Smooth muscle cell (in vitro differentiated cells): ENCODE measurements at regions not wholly inside any gene's neighbourhood (a gene's known extent, or its start where the extent isn't known, plus 50 kb on each side); places are given as distances from the start of the nearest gene placed in this dataset.

Experiments used
- DNase-seq: peaks from one replicate; lab custom pipeline; 2025; ENCODE audit not compliant: unreplicated experiment; lab: John Stamatoyannopoulos, UW
- H2AFZ ChIP-seq: fragments of 200-600 bp; sonication (generic); 2 replicates; pipeline ENCODE4 v1.6.0; 2016; ENCODE audit warnings: antibody characterized with exemption, low read depth, mild to moderate bottlenecking
- H3F3A ChIP-seq: fragments of 200-600 bp; sonication (generic); 2 replicates; pipeline ENCODE4 v1.6.0; 2017; ENCODE audit warnings: antibody characterized with exemption, low read depth
- H3K27ac ChIP-seq: fragments of 200-600 bp; sonication (generic); 2 replicates; pipeline ENCODE4 v1.5.1; 2016; ENCODE audit warnings: low read depth, mild to moderate bottlenecking
- H3K27me3 ChIP-seq: fragments of 200-600 bp; sonication (generic); 2 replicates; pipeline ENCODE4 v1.6.1; 2016; ENCODE audit warnings: low read depth, mild to moderate bottlenecking
- H3K36me3 ChIP-seq: fragments of 200-600 bp; sonication (generic); 2 replicates; pipeline ENCODE4 v1.5.1; 2016; ENCODE audit warnings: low read depth
- H3K4me1 ChIP-seq: fragments of 200-600 bp; sonication (generic); 2 replicates; pipeline ENCODE4 v1.5.1; 2016; ENCODE audit warnings: low read depth
- H3K4me2 ChIP-seq: fragments of 200-600 bp; sonication (generic); 2 replicates; pipeline ENCODE4 v1.6.0; 2016; ENCODE audit warnings: mild to moderate bottlenecking
- H3K4me3 ChIP-seq: fragments of 200-600 bp; sonication (generic); 2 replicates; pipeline ENCODE4 v1.5.1; 2016; ENCODE audit warnings: mild to moderate bottlenecking
- H3K79me2 ChIP-seq: fragments of 200-600 bp; sonication (generic); 2 replicates; pipeline ENCODE4 v1.6.0; 2016; ENCODE audit warnings: low read depth, mild to moderate bottlenecking
- H3K9ac ChIP-seq: fragments of 200-600 bp; sonication (generic); 2 replicates; pipeline ENCODE4 v1.6.0; 2016; ENCODE audit warnings: low read depth
- H3K9me3 ChIP-seq: fragments of 200-600 bp; sonication (generic); replicated peaks from 2 replicates; pipeline ENCODE4 v1.5.1; 2016; ENCODE audit warnings: low read depth
- H4K20me1 ChIP-seq: fragments of 200-600 bp; sonication (generic); 2 replicates; pipeline ENCODE4 v1.6.0; 2016; ENCODE audit warnings: low read depth
- CTCF ChIP-seq: fragments of 200-600 bp; sonication (generic); IDR thresholded peaks from 2 replicates; pipeline ENCODE4 v1.5.1; 2017; ENCODE audit warnings: borderline replicate concordance, mild to moderate bottlenecking, antibody characterized with exemption; ENCODE audit not compliant: insufficient read depth, poor library complexity, severe bottlenecking
- WGBS: methylation state at CpG from one replicate; pipeline ENCODE4 v1.1.7; 2016; ENCODE audit warnings: low lambda C conversion rate; 5-methylcytosine and 5-hydroxymethylcytosine counted together

- TF ChIP-seq CTCF = no peak
- Histone ChIP-seq H3K27ac (no peak overlapping the region), H3F3A (no peaks in the 10 kb centered on the region), H3K4me3 (no peak overlapping the region), H3K79me2 (no peaks in the 10 kb centered on the region), H4K20me1 (no peaks in the 10 kb centered on the region), H3K4me2 (no peak overlapping the region), H3K27me3 (no peaks in the 10 kb centered on the region), H3K4me1 (no peaks in the 10 kb centered on the region), H2AFZ (no peak overlapping the region), H3K36me3 (no peaks in the 10 kb centered on the region), H3K9ac (no peak overlapping the region), H3K9me3 (no peaks in the 10 kb centered on the region)
- DNase-seq = no peak
- WGBS = 79% methylated on average over 5 of the region's 5 CpGs
Measured at GRCh38 chr1:188355847-188356246, 1527.1 kb downstream of the PLA2G4A start.

GRCh38 chr1:188359315-188359714 is 1530.6 kb downstream of the PLA2G4A start:
- no peak overlapping the region for H3K4me3 ChIP-seq
- no peaks in the 10 kb centered on the region for H3K79me2 ChIP-seq
- no peak overlapping the region for H3K4me2 ChIP-seq
- DNase-seq = no peak
- no peaks in the 10 kb centered on the region for H3K4me1 ChIP-seq
- no peak for TF ChIP-seq CTCF
- H3K36me3 ChIP-seq = no peaks in the 10 kb centered on the region
- H3K9me3 ChIP-seq = no peaks in the 10 kb centered on the region
- WGBS = 93% methylated on average over 4 of the region's 4 CpGs
- no peak overlapping the region for H3K27ac ChIP-seq
- no peaks in the 10 kb centered on the region for H4K20me1 ChIP-seq
- no peaks in the 10 kb centered on the region for H3F3A ChIP-seq
- no peaks in the 10 kb centered on the region for H3K27me3 ChIP-seq
- no peak overlapping the region for H2AFZ ChIP-seq
- no peak overlapping the region for H3K9ac ChIP-seq

GRCh38 chr1:188363943-188364342 is 1535.2 kb downstream of the PLA2G4A start:
- no peak for TF ChIP-seq CTCF
- no peaks in the 10 kb centered on the region for H3F3A ChIP-seq
- H4K20me1 ChIP-seq = no peaks in the 10 kb centered on the region
- no peak overlapping the region for H3K9ac ChIP-seq
- no peaks in the 10 kb centered on the region for H3K36me3 ChIP-seq
- H3K4me2 ChIP-seq = no peak overlapping the region
- no peaks in the 10 kb centered on the region for H3K79me2 ChIP-seq
- H2AFZ ChIP-seq = no peak overlapping the region
- 92% methylated on average over 4 of the region's 4 CpGs for WGBS
- DNase-seq = no peak
- H3K4me3 ChIP-seq = no peak overlapping the region
- no peaks in the 10 kb centered on the region for H3K9me3 ChIP-seq
- H3K27me3 ChIP-seq = no peaks in the 10 kb centered on the region
- H3K4me1 ChIP-seq = no peaks in the 10 kb centered on the region
- no peak overlapping the region for H3K27ac ChIP-seq

- Histone ChIP-seq H3K36me3 (no peaks in the 10 kb centered on the region), H3F3A (no peaks in the 10 kb centered on the region), H3K27ac (no peak overlapping the region), H3K4me1 (no peaks in the 10 kb centered on the region), H3K79me2 (no peaks in the 10 kb centered on the region), H3K4me2 (no peak overlapping the region), H3K9me3 (no peaks in the 10 kb centered on the region), H4K20me1 (no peaks in the 10 kb centered on the region), H3K9ac (no peak overlapping the region), H2AFZ (no peak overlapping the region), H3K27me3 (no peaks in the 10 kb centered on the region), H3K4me3 (no peak overlapping the region)
- TF ChIP-seq CTCF = no peak
- DNase-seq = no peak
- WGBS = 87% methylated on average over 3 of the region's 3 CpGs
Measured at GRCh38 chr1:188364927-188365449, 1536.2 kb downstream of the PLA2G4A start.
